GM21723 (cell line): ENCODE measurements at regions not wholly inside any gene's neighbourhood (a gene's known extent, or its start where the extent isn't known, plus 50 kb on each side); places are given as distances from the start of the nearest gene placed in this dataset.
"Not testable (repeated sequence)": the region's sequence is repeated elsewhere in the genome, so short reads cannot be mapped to it uniquely, and the experiment has no call there.

Source experiments
- ATAC-seq: cut with Tn5 transposase; IDR thresholded peaks from one replicate; pipeline ENCODE4 v1.9.1; 2021; ENCODE audit warnings: mild to moderate bottlenecking, moderate library complexity; ENCODE audit not compliant: unreplicated experiment

- no peak for ATAC-seq
Observed at GRCh38 chr5:130845049-130845765, 319.8 kb downstream of the HINT1 start.

DNA sequence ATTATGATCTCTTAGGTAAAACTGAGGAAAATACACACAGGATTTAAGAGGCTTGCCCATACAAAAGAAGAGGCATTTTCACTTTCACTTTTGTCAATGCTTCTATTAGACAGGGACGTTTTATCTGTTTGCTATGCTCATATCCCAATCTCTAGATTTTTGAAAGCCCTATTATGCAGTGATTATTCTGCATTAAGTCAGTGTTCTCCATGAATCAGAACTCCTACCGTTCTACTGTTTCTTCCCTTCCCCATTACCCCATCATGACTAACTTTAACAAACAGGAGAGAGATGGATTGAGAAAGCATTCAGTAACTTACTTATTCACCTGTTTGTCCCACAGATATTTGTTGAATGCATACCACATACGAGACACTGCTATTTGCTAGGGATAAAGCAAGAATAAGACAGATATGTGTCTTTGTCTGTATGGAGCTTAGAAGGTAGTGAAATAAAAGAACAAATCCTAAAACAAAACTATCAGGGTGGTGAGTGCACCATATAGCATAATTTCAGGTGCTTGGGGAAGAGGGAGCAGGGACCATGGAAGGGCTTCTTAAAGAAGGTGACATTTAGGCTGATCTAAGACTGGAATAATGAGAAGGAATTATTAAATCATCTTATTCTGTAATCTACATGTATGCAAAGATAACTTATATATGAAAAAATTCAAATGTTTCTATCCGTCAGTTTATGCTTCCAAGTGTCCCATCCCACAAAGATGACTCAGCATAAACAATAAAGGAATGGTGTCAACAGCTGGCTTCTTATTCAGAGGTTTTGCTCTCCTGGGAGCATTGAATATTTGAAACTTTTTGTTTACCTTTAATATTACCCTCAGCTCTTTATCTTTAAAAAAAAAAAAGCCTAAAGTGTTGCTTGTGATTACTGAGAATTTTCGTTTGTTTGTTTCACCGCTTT lies 328.1 kb downstream of the HINT1 start:
- no peak for ATAC-seq

DNA sequence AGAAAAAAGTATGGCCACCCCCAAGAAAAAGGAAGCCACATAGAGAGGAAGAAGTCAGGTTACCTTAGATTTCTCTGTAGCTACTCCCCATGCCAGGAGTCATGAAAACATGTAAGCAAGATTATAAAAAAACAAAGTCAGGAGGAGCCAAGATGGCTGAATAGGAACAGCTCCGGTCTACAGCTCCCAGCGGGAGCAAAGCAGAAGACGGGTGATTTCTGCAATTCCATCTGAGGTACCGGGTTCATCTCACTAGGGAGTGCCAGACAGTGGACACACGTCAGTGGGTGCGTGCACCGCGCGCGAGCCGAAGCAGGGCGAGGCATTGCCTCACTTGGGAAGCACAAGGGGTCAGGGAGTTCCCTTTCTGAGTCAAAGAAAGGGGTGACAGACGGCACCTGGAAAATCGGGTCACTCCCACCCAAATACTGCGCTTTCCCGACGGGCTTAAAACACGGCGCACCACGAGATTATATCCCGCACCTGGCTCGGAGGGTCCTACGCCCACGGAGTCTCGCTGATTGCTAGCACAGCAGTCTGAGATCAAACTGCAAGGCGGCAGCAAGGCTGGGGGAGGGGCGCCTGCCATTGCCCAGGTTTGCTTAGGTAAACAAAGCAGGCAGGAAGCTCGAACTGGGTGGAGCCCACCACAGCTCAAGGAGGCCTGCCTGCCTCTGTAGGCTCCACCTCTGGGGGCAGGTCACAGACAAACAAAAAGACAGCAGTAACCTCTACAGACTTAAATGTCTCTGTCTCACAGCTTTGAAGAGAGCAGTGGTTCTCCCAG lies 347.3 kb downstream of the HINT1 start:
- ATAC-seq, result not testable (repeated sequence)

- ATAC-seq, result no peak
Observed at GRCh38 chr5:130815246-130815645, 349.8 kb downstream of the HINT1 start.

- no peak for ATAC-seq
Observed at GRCh38 chr5:130808691-130809090, 356.4 kb downstream of the HINT1 start.

DNA sequence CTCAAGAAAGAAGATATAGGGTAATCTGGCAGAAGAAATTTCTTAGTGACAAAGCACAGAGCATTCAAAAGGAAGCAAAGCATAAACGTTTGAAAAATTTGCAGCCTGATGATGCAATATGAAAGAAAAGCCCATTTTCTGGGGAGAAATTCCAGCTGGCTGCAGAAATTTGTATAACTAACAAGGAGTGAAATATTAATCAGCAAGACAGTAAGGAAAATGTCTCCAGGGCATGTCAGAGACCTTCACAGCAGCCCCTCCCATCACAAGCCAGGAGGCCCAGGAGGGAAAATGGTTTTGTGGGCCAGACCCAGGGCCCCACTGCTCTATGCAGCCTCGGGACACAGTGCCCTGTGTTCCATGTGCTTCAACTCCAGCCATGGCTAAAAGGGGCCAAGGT lies 359.4 kb downstream of the HINT1 start:
- no peak for ATAC-seq

- no peak for ATAC-seq
Observed at GRCh38 chr5:130805036-130805435, 360.0 kb downstream of the HINT1 start.

GRCh38 chr5:130801963-130802362 lies 363.1 kb downstream of the HINT1 start:
- no peak for ATAC-seq

DNA sequence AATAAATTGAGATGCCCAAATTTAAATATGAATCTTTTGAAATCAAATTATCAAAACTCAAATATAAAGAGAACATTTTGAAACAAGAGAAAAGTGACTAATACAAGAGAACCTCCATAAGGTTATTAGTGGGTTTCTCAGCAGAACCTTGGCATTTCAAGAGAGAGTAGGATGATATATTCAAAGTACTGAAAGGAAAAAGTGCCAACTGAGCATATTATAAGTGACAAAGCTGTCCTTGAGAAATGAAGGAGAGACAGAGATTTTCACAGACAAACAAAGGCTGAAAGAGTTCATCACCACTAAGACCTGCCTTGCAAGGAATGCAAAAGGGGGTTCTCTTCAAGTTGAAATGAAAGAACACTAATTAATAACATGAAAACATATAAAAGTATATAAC lies 366.0 kb downstream of the HINT1 start:
- no peak for ATAC-seq

- ATAC-seq, result no peak
Observed at GRCh38 chr5:130797303-130797702, 367.8 kb downstream of the HINT1 start.

DNA sequence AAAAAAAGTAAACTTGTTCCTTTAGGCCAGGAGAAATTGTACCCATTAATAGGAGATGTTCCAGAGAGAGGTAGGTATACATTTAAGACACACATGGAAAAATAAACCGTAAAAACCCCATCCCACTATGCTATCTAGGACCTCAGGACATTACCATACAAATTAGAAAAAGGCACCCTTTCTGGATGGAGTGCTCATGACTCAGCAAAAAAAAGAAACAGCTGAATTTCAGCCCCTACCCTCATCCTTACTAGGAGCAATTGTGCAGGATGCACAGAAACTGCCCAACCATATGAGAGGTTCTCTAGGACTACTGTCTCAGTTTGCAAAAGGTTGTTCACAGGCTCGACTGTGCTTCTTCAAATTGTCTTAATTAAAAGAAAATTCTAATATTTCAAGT lies 368.2 kb downstream of the HINT1 start:
- no peak for ATAC-seq

GRCh38 chr5:130796032-130796431 lies 369.0 kb downstream of the HINT1 start:
- ATAC-seq, result no peak

DNA sequence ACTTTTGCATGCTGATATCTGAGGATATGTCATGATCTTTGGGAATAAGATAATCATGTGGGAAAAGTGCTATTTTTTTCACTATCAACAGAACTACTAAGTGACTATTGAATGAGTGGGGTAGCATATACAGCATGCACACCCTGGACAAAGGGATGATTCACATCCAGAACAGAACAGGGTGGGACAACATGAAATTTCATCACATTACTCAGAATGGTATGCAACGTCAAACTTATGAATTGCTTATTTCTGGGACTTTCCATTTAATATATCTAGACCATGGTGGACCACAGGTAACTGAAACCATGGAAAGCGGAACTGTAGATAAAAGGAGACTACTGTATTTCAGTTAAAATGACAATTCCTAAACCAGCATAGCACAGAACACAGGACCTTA lies 370.0 kb downstream of the HINT1 start:
- ATAC-seq, result no peak

- no peak for ATAC-seq
Observed at GRCh38 chr5:130777794-130778193, 387.3 kb downstream of the HINT1 start.

- no peak for ATAC-seq
Observed at GRCh38 chr5:130773813-130774212, 391.2 kb downstream of the HINT1 start.

DNA sequence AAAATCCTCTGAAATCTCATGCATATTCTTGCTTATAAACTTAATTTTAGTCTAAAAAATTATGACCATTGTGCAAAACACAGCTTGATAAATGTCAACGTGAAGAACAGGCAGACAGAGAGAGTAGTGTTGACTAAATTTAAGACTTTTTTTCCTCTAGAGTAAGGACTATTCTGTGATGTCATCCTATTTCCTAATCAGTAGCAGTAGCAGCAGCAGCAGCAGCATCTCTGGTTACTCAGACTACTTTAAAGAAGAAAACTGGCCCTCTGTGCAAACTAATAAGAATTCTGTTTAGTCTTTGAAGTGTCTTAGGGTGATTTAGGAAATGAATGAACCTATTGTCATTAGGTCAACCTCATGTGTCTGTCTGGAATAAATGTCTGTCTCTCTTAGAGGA lies 403.0 kb downstream of the HINT1 start:
- ATAC-seq, result no peak

GRCh38 chr5:130759061-130759460 lies 406.0 kb downstream of the HINT1 start:
- ATAC-seq, result no peak

DNA sequence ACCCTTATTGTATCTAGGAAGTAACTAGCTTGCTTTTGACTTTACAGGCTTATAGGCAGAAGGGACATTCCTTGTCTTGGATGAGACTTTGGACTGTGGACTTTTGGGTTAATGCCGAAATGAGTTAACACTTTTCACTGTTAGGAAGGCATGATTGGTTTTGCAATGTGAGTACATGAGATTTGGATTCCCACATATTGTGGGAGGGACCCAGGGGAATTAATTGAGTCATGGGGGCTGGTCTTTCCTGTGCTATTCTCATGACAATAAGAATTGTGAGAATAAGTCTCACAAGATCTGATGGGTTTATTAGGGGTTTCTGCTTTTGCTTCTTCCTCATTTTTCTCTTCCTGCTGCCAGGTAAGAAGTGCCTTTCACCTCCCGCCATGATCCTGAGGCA lies 417.5 kb downstream of the HINT1 start:
- no peak for ATAC-seq

DNA sequence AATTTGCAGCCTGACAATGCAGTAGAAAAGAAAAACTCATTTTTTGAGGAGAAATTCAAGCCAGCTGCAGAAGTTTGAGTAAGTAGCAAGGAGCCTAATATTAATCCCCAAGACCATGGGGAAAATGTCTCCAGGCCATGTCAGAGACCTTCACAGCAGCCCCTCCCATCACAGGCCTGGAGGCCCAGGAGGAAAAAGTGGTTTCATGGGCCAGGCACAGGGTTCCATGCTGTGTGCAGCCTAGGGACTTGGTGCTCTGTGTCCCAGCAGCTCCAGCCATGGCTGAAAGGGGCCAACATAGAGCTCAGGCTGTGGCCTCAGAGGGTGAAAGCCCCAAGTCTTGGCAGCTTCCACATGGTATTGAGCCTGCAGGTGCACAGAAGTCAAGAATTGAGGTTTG lies 418.4 kb downstream of the HINT1 start:
- ATAC-seq, result not testable (repeated sequence)

DNA sequence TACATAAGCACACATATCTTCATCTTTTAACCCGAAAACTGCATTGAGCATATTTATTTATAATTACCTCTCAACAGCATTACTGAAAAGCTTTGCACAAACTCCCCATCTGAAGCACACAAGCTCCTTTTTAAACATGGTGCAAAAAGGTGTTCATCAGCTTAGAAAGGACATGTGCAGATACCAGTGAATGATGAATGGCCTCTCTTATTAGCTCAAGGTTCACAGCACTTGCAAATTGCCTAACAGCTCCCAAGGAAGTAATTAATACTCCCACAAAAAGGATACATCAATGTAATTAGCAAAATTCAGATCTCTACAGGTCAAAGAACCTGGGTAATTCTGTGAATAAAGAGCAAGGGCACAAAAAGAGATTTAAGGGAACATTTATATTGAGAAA lies 422.0 kb downstream of the HINT1 start:
- ATAC-seq, result no peak

GRCh38 chr5:130740047-130740569 lies 424.9 kb downstream of the HINT1 start:
- no peak for ATAC-seq
